IPS DF 4.7 (cell line): ENCODE measurements at regions not wholly inside any gene's neighbourhood (a gene's known extent, or its start where the extent isn't known, plus 50 kb on each side); places are given as distances from the start of the nearest gene placed in this dataset.
A peak's percentile ranks its signal among the peaks of the same experiment; 100 is the strongest.
"Not testable (repeated sequence)": the region's sequence is repeated elsewhere in the genome, so short reads cannot be mapped to it uniquely, and the experiment has no call there.

Experiments used
- DNase-seq: peaks from one replicate; pipeline ENCODE4 v3.0.0-alpha.2; 2013; ENCODE audit warnings: low spot score; ENCODE audit errors: extremely low read depth

DNA sequence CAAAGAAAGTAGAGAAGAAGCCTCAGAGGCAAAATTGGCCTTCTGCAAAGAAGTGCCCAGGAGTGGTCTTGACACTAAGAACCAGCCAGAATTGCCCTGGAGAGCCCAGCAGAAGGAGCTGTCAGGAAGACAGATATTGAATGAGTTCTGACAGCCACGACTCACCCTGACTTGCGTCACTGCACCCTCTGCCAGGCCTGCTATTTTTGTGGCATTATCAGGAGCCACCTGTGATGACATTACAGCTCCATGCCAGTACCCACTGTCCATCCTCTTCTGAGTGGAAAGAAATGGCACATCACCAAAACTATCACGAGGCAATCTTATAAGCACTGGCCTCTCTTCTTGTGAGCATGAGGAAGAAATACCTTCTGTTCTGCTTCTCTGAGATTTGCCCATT is 67.7 kb downstream of the SMIM20 start:
- DNase-seq = no peak

- DNase-seq = no peak
These were observed 68.9 kb downstream of the SMIM20 start for GRCh38 chr4:25982962-25983361.

DNA sequence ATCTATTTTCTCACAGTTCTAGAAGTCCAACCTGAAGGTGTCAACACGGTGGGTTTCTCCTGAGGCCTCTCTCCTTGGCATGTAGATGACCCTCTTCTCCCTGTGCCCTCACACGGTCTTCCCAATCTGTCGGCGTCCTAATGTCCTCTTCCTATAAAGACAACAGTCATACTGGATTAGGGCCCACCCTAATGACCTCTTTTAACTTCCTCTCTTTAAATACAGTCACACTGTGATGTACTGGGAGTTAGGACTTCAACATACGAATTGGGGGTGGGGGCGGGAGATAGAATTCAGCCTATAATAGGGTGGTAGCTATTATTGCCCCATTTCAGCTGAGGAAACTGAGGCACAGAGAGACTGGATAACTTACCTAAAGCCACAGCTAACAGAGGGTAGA is 70.2 kb downstream of the SMIM20 start:
- DNase-seq = no peak

DNA sequence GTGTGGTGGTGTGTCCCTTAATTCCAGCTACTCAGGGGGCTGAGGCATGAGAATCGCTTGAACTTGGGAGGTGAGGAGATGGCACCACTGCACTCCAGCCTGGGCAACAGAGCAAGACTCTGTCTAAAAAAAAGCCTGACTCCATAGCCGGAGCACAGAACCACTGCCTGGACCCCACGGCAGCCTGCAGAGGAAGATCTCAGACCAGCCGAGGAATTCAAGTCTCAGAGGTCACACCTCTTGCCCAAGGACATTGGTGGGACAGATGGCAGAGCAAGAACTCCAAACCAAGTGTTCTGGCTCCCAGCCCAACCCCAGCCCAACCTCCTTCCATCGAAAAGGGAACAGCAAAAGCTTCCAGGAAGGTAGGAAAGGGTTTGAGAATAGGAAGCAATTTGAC is 70.8 kb downstream of the SMIM20 start:
- no peak for DNase-seq

DNA sequence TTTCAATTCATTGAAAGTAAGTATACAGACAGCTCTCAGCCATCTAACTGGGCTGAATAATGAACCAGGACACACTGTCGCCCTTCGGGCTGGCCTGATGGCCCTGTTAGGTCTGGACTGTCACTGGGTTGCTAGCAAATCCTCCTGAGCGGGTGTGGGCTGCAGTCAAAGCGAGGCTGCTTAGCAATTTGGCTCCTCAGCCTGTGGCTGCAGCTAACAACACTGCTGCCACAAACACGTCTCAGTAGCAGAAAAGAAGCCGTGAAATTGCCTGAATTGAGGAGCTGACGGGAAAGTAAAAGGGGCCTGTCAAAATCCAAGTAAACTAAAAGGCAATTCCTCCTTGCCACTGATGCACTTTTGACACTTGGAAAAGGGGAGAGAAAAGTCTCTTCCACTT is 72.8 kb downstream of the SMIM20 start:
- no peak for DNase-seq

- no peak for DNase-seq
These were observed 77.3 kb downstream of the SMIM20 start for GRCh38 chr4:25991340-25991739.

DNA sequence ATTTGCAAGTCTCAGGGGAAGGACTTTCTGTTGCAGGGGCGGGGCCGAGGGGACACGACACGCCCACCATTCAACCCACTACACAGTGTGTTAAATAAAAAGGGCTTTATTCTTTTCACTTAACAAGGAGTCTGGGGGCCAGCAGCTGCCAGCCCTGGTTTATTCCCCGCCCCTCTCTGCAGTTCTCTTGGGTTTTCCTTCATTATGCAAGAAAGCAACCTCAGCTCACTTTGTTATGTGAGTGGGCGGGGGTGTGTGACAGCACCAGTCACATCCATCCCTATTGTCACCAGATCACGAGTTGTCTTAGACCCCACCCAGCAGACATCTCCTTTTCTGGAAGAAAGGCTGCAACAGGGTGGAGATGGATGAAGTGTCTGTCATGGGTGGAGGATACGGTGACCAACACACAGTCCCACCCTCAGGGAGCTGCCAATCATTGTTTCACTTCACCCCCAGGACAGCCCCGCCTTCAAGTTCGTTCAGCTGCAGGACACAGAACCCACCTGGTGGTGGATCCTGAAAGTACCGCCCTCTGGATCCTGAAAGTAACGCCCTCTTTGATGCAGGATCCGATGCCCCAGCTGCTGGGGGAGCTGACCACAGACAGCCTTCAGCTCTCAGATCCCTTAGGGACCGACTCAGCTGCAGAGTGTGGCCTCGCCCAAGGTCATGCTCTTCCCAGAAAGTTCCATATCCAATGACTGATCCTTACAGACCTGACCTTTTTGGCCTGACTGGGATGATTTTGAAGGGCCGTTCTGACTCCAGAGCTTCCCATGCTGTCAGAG is 79.6 kb downstream of the SMIM20 start:
- peak; percentile 96 for DNase-seq

DNA sequence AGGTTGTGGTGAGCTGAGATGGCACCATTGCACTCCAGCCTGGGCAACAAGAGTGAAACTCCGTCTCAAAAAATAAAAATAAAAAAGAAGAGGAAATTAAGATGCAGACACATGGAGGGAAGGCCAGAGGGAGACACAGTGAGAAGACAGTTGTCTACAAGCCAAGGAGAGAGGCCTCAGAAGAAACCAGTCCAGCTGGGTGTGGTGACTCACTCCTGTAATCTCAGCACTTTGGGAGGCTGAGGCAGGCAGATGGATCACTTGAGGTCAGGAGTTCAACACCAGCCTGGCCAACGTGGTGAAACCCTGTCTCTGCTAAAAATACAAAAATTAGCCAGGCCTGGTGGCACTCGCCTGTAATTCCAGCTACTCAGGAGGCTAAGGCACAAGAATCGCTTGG is 80.6 kb downstream of the SMIM20 start:
- DNase-seq = not testable (repeated sequence)

DNA sequence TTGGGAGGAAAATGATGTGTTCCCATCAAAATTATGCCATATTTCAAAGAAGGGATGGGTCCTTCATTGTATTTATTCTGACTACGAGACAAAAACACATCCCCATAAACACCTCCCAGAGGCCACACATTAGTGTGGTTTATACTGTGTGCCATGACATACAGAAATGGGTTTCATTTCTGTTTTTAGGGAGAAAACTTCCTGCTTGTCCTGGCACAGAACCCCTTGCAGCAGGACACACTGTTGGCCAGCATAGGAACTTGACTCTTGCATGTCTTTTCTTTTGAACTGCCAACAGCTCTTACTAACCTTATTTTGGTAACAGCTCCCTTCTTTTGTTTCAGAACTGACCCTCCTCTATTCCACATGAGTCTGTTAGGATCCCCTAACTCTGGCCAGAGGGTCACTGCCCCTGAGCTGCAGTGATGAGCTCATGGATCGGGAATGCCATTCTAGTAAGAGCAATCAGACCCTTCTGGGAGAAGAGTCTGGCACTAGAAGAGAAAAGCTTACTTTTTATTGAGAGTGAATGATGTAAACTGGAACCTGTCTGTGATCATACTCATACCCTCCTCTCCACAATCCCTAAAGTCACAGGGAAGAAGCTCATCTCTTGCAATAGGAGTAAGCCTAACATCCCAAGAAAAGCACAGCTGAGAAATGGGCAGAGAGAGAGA is 86.4 kb downstream of the SMIM20 start:
- DNase-seq = no peak

DNA sequence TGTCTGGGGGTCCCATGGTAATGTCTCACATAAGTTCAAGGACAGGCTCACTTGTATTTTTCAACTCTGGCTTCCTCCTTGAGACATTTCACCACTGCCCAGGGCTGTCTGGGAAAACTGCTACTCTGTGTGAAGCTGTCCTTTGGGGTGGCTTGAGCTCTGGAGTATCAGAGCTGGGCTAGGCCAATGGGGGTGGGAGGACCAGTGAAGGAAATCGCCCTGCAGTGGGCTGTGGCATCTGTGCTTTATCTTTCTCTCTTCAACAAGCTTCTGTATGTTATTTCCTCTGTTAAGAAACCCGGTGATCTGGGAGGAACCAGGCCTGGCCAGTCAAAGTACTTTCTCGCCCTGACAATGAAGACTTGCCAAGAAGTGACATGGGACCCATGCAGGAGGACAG is 87.4 kb downstream of the SMIM20 start:
- no peak for DNase-seq

DNA sequence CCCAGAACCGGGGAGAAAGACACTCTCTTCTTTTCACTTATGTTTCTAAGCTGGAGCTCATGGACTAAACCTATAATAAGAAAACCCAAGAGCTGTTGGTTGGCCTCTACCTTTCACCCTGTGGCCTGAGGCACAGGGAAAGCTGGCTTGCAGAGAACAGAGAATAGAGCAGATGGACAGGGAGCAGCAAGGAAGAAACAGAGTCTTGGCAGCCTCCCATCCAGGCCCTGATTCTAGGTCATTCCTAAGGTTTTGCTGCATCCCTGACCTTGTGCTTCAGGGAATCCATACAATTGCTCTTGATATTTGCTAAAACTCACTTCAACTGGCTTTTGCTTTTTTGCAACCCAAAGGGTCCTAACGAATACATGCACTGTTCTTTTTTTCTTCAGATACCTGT is 87.8 kb downstream of the SMIM20 start:
- DNase-seq = no peak

DNA sequence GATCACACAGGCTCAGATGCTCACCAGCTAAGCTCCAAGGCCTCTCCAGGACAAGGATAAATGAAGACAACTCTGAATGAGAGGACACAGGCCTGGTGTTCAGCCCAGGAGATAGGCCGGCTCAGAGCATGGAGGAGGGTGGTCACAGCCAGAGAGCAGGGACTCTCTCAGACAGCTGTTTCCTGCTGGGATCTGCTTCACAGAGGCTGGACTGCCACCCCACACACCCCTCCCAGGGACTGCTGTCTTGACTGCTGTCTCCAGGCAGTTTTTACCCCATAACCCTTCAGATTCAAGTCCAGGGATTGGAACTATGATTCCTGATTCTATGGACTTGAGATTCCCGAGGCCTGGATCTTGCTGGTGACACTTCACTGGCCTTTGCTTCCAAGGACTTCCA is 89.0 kb downstream of the SMIM20 start:
- no peak for DNase-seq

DNA sequence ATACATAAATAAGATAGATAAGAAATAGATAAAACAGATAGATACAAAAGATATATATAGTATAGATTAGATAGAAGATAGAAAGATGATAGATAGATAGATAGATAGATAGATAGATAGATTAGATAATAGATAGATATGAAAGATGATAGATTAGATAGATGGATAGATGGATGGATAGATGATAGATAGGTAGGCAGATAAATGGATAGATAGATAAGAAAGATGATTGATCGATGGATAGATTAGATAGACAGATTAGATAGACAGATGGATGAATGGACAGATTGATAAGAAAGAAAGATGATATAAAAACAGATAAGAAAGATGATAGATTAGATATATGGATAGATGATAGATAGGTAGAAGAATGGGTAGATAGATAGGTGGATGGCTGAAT is 90.3 kb downstream of the SMIM20 start:
- no peak for DNase-seq

- DNase-seq = no peak
These were observed 91.7 kb downstream of the SMIM20 start for GRCh38 chr4:26005764-26006163.

DNA sequence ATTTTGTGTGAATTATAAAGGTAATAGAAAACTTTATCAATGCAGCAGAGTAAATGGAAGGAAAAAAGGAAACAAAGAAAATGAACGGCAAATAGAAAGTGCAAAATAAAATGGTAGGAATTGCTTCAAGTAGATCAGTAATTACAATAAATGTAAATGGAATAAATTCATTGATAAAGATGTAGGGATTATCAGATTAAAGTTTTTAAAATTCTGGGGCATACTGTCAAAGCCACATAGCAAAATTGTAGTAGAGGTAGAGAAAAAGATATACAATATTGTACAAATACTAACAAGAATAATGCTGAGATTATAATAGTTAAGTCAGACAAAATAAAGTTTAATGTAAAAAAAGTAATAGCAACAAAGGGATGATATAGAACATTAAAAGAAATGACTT is 94.7 kb downstream of the SMIM20 start:
- DNase-seq = no peak

DNA sequence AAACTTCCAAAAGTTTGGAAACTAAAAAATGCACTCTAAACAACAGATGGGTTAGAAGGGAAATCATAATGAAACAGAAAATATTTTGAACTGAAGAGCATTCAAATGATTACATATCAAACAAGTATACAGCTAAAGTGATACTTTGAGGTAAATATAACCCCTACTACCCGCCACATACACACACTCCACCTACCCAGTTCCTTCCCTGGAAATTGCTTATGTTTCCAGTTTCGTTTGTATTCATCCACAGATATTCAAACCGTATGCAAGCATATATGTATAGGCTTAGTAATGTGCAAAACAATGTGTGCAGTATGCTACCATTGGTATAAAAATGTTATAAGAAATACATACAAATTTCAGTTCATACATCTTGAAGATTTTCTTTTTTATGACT is 95.5 kb downstream of the SMIM20 start:
- no peak for DNase-seq

GRCh38 chr4:26010304-26010703 is 96.3 kb downstream of the SMIM20 start:
- DNase-seq = no peak

- DNase-seq = no peak
These were observed 99.6 kb downstream of the SMIM20 start for GRCh38 chr4:26013629-26014028.

DNA sequence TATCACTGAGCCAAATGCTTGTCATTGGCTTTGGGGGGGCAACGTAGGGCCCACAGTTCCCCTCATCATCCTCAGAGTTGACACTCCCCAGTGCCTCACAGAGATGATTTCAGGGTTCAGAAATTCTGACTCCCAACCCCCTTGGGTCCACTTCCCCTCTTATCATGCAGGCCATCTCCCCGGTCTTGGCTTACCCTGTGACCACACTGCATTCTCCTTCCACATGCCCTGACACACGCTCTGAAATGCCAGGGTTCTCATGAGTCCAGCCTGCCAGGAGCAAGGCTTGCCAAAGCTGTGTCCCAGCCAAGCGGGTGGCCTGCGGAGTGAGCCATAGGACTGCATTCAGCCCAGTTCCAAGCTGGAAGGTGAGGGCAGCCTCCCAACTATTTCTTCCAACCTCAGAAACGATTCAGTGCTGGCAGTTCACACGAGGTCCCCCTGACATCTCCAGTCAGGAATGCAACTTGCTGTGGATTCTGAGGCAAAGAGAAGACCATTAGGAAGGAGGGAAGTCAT is 101.2 kb downstream of the SMIM20 start:
- DNase-seq = no peak

- no peak for DNase-seq
These were observed 101.9 kb downstream of the SMIM20 start for GRCh38 chr4:26015906-26016305.

GRCh38 chr4:26017531-26017930 is 103.5 kb downstream of the SMIM20 start:
- no peak for DNase-seq

DNA sequence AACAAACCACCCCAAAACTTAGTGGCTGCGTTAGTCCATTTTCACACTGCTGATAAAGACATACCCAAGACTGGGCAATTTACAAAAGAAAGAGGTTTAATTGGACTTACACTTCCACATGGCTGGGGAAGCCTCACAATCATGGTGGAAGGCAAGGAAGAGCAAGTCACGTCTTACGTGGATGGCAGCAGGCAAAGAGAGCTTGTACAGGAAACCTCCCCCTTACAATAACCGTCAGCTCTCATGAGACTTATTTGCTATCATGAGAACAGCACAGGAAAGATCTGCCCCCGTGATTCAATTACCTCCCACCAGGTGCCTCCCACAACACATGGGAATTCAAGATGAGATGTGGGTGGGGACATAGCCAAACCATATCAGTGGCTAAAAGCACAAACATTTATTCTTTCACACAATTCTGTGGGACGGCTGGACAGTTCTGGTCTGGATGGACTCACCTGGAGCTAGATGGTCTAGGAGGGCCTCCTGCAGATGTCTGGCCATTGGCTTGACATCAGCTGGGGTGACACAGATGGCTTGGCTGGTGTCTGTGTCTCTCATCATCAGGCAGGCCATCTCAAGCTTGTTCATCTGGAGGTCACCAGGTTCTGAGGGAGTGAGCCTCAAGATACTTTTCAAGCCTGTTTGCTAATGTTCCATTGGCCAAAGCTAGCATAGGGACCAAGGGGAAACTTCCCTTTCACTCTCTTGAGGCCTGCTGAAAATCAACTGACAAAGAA is 104.1 kb downstream of the SMIM20 start:
- DNase-seq = not testable (repeated sequence)
